GM23338 (cell line): ENCODE measurements at regions not wholly inside any gene's neighbourhood (a gene's known extent, or its start where the extent isn't known, plus 50 kb on each side); places are given as distances from the start of the nearest gene placed in this dataset.

Source experiments
- ATAC-seq: fragments of 200-7000 bp; cut with Tn5 transposase; 3 replicates; pipeline ENCODE4 v1.9.1; 2020
- DNase-seq: peaks from one replicate; pipeline ENCODE4 v3.0.0-alpha.2; 2015; ENCODE audit warnings: low spot score
- H2AFZ ChIP-seq: fragments of 200-600 bp; sonication (generic); 2 replicates; pipeline ENCODE4 v1.8.0; 2016; ENCODE audit warnings: antibody characterized with exemption, mild to moderate bottlenecking, moderate library complexity
- H3F3A ChIP-seq: fragments of 200-600 bp; sonication (generic); replicated peaks from 2 replicates; pipeline ENCODE4 v1.8.0; 2017; ENCODE audit warnings: antibody characterized with exemption, mixed run types, low read depth
- H3K27ac ChIP-seq: fragments of 200-600 bp; sonication (generic); 2 replicates; pipeline ENCODE4 v1.6.1; 2016; ENCODE audit warnings: low read depth
- H3K27me3 ChIP-seq: fragments of 200-600 bp; sonication (generic); 2 replicates; pipeline ENCODE4 v1.8.0; 2016; ENCODE audit warnings: mild to moderate bottlenecking, mixed run types, moderate library complexity; ENCODE audit not compliant: insufficient read depth
- H3K36me3 ChIP-seq: fragments of 200-600 bp; sonication (generic); 2 replicates; pipeline ENCODE4 v1.8.0; 2016; ENCODE audit warnings: mild to moderate bottlenecking; ENCODE audit not compliant: insufficient read depth
- H3K4me1 ChIP-seq: fragments of 200-600 bp; sonication (generic); 2 replicates; pipeline ENCODE4 v1.8.0; 2016; ENCODE audit warnings: mild to moderate bottlenecking, moderate library complexity; ENCODE audit not compliant: insufficient read depth
- H3K4me2 ChIP-seq: fragments of 200-600 bp; sonication (generic); 2 replicates; pipeline ENCODE4 v1.7.1; 2017; ENCODE audit warnings: mixed run types
- H3K4me3 ChIP-seq: fragments of 200-600 bp; sonication (generic); 2 replicates; pipeline ENCODE4 v1.6.1; 2016; ENCODE audit warnings: mixed run types
- H3K79me2 ChIP-seq: fragments of 200-600 bp; sonication (generic); replicated peaks from 2 replicates; pipeline ENCODE4 v1.8.0; 2017; ENCODE audit warnings: mild to moderate bottlenecking; ENCODE audit not compliant: insufficient read depth
- H3K9me2 ChIP-seq: fragments of 200-600 bp; sonication (generic); 2 replicates; pipeline ENCODE4 v1.8.0; 2017; ENCODE audit not compliant: insufficient read depth
- H4K20me1 ChIP-seq: fragments of 200-600 bp; sonication (generic); replicated peaks from 2 replicates; pipeline ENCODE4 v1.8.0; 2017; ENCODE audit warnings: mild to moderate bottlenecking; ENCODE audit not compliant: insufficient read depth
- H3K27ac Mint-ChIP-seq: 2 replicates; pipeline ENCODE4 v1.8.0; 2020; ENCODE audit warnings: inconsistent platforms, mild to moderate bottlenecking, moderate library complexity, mixed read lengths
- H3K27me3 Mint-ChIP-seq: 3 replicates; pipeline ENCODE4 v1.8.0; 2022; ENCODE audit warnings: low read depth, mild to moderate bottlenecking, moderate library complexity, mixed read lengths, inconsistent platforms; ENCODE audit not compliant: insufficient read depth, poor library complexity
- H3K36me3 Mint-ChIP-seq: 3 replicates; pipeline ENCODE4 v1.8.0; 2021; ENCODE audit warnings: low read depth, mild to moderate bottlenecking, inconsistent platforms, moderate library complexity, mixed read lengths
- H3K4me1 Mint-ChIP-seq: 3 replicates; pipeline ENCODE4 v1.8.0; 2020; ENCODE audit warnings: mild to moderate bottlenecking, inconsistent platforms, mixed read lengths
- H3K4me3 Mint-ChIP-seq: 3 replicates; pipeline ENCODE4 v1.8.0; 2021; ENCODE audit warnings: moderate library complexity, mild to moderate bottlenecking, inconsistent platforms, mixed read lengths
- H3K9me3 Mint-ChIP-seq: 3 replicates; pipeline ENCODE4 v1.8.0; 2020; ENCODE audit warnings: moderate library complexity, mild to moderate bottlenecking, inconsistent platforms, mixed read lengths
- CREB1 ChIP-seq: fragments of 250-450 bp; sonication (Bioruptor Pico); IDR thresholded peaks from 2 replicates; pipeline ENCODE4 v1.5.0; 2020; ENCODE audit warnings: low read depth, mild to moderate bottlenecking, moderate library complexity
- CTCF ChIP-seq, 2 experiments: fragments of 200-600 bp in 1 of 2; sonication (generic) in 1 of 2; conservative IDR thresholded peaks; 2 replicates each; pipeline versions ENCODE4 v1.5.1 to v1.6.1; 2016 to 2017; ENCODE audit warnings: antibody characterized with exemption in 2 of 2, low read depth in 2 of 2, mild to moderate bottlenecking in 2 of 2, moderate library complexity in 1 of 2
- EZH2 ChIP-seq: fragments of 200-600 bp; sonication (generic); IDR thresholded peaks from one replicate; pipeline ENCODE4 v1.8.0; 2017; ENCODE audit warnings: antibody characterized with exemption, mild to moderate bottlenecking, low read depth; ENCODE audit not compliant: unreplicated experiment
- EZH2phosphoT487 ChIP-seq: fragments of 200-600 bp; sonication (generic); IDR thresholded peaks from one replicate; pipeline ENCODE4 v1.8.1; 2018; ENCODE audit warnings: antibody characterized with exemption; ENCODE audit not compliant: unreplicated experiment
- JUNB ChIP-seq: IDR thresholded peaks from one replicate; pipeline ENCODE4 v1.6.1; 2016; ENCODE audit warnings: antibody characterized with exemption; ENCODE audit not compliant: unreplicated experiment
- NANOG ChIP-seq: IDR thresholded peaks from 2 replicates; pipeline ENCODE4 v1.6.1; 2016; ENCODE audit warnings: antibody characterized with exemption, borderline replicate concordance
- POLR2AphosphoS5 ChIP-seq: IDR thresholded peaks from 2 replicates; pipeline ENCODE4 v1.6.1; 2016; ENCODE audit warnings: antibody characterized with exemption, low read depth
- STAT1 ChIP-seq: IDR thresholded peaks from one replicate; pipeline ENCODE4 v1.6.1; 2016; ENCODE audit warnings: antibody characterized with exemption; ENCODE audit not compliant: unreplicated experiment
- ZNF114 ChIP-seq: fragments of 250-450 bp; sonication (Bioruptor Pico); IDR thresholded peaks from 2 replicates; pipeline ENCODE4 v1.5.0; 2020; ENCODE audit warnings: mild to moderate bottlenecking, moderate library complexity
- ZNF331 ChIP-seq: fragments of 250-450 bp; sonication (Bioruptor Pico); IDR thresholded peaks from 2 replicates; pipeline ENCODE4 v1.5.0; 2020; ENCODE audit warnings: low read depth, mild to moderate bottlenecking, moderate library complexity
- TF ChIP-seq, protein P1 (sequence below): fragments of 250-450 bp; sonication (Bioruptor Pico); IDR thresholded peaks from 2 replicates; pipeline ENCODE4 v1.5.0; 2020; ENCODE audit warnings: mild to moderate bottlenecking, moderate library complexity

- no peaks in the 10 kb centered on the region for H3F3A ChIP-seq
- Mint-ChIP-seq H3K9me3 (no peaks in the 10 kb centered on the region), H3K27ac (no peak overlapping the region), H3K4me1 (no peaks in the 10 kb centered on the region), H3K4me3 (no peak overlapping the region), H3K36me3 (no peaks in the 10 kb centered on the region), H3K27me3 (no peaks in the 10 kb centered on the region)
- H3K4me3 ChIP-seq = no peak overlapping the region
- ATAC-seq (no peak), DNase-seq (no peak)
- no peak overlapping the region for H3K4me2 ChIP-seq
- H3K4me1 ChIP-seq = no peaks in the 10 kb centered on the region
- no peaks in the 10 kb centered on the region for H3K27me3 ChIP-seq
- H4K20me1 ChIP-seq = no peaks in the 10 kb centered on the region
- H3K36me3 ChIP-seq = no peaks in the 10 kb centered on the region
- H2AFZ ChIP-seq = no peak overlapping the region
- no peak overlapping the region for H3K27ac ChIP-seq
- TF ChIP-seq, protein P1, sequence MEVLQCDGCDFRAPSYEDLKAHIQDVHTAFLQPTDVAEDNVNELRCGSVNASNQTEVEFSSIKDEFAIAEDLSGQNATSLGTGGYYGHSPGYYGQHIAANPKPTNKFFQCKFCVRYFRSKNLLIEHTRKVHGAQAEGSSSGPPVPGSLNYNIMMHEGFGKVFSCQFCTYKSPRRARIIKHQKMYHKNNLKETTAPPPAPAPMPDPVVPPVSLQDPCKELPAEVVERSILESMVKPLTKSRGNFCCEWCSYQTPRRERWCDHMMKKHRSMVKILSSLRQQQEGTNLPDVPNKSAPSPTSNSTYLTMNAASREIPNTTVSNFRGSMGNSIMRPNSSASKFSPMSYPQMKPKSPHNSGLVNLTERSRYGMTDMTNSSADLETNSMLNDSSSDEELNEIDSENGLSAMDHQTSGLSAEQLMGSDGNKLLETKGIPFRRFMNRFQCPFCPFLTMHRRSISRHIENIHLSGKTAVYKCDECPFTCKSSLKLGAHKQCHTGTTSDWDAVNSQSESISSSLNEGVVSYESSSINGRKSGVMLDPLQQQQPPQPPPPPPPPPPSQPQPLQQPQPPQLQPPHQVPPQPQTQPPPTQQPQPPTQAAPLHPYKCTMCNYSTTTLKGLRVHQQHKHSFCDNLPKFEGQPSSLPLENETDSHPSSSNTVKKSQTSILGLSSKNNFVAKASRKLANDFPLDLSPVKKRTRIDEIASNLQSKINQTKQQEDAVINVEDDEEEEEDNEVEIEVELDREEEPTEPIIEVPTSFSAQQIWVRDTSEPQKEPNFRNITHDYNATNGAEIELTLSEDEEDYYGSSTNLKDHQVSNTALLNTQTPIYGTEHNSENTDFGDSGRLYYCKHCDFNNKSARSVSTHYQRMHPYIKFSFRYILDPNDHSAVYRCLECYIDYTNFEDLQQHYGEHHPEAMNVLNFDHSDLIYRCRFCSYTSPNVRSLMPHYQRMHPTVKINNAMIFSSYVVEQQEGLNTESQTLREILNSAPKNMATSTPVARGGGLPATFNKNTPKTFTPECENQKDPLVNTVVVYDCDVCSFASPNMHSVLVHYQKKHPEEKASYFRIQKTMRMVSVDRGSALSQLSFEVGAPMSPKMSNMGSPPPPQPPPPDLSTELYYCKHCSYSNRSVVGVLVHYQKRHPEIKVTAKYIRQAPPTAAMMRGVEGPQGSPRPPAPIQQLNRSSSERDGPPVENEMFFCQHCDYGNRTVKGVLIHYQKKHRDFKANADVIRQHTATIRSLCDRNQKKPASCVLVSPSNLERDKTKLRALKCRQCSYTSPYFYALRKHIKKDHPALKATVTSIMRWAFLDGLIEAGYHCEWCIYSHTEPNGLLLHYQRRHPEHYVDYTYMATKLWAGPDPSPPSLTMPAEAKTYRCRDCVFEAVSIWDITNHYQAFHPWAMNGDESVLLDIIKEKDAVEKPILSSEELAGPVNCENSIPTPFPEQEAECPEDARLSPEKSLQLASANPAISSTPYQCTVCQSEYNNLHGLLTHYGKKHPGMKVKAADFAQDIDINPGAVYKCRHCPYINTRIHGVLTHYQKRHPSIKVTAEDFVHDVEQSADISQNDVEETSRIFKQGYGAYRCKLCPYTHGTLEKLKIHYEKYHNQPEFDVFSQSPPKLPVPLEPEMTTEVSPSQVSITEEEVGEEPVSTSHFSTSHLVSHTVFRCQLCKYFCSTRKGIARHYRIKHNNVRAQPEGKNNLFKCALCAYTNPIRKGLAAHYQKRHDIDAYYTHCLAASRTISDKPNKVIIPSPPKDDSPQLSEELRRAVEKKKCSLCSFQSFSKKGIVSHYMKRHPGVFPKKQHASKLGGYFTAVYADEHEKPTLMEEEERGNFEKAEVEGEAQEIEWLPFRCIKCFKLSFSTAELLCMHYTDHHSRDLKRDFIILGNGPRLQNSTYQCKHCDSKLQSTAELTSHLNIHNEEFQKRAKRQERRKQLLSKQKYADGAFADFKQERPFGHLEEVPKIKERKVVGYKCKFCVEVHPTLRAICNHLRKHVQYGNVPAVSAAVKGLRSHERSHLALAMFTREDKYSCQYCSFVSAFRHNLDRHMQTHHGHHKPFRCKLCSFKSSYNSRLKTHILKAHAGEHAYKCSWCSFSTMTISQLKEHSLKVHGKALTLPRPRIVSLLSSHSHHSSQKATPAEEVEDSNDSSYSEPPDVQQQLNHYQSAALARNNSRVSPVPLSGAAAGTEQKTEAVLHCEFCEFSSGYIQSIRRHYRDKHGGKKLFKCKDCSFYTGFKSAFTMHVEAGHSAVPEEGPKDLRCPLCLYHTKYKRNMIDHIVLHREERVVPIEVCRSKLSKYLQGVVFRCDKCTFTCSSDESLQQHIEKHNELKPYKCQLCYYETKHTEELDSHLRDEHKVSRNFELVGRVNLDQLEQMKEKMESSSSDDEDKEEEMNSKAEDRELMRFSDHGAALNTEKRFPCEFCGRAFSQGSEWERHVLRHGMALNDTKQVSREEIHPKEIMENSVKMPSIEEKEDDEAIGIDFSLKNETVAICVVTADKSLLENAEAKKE (CRISPR knock-in tag) = no peak
- 0 out of 4 replicates have a peak, but pooled peaks of 1 of the 2 experiments have one; percentile 4 for TF ChIP-seq CTCF (conservative IDR thresholded peaks at IDR 0.05; ENCODE audit: low read depth in 2 of 2)
- TF ChIP-seq JUNB = no peak
- no peaks in the 10 kb centered on the region for H3K79me2 ChIP-seq
- H3K9me2 ChIP-seq = no peaks in the 10 kb centered on the region; the same call in 1 of the 2 replicates
These were observed 2045.9 kb upstream of the WWC1 start for GRCh38 chr5:166245556-166245955.

GRCh38 chr5:166251786-166252185 is 2039.7 kb upstream of the WWC1 start:
- DNase-seq = no peak
- Histone ChIP-seq H3K79me2 (no peaks in the 10 kb centered on the region), H2AFZ (no peak overlapping the region), H3K9me2 (0 out of 2 replicates have a peak, but pooled peaks cover 3% of the 10 kb centered on the region), H3K27me3 (no peaks in the 10 kb centered on the region), H3K4me3 (no peak overlapping the region), H3K36me3 (no peaks in the 10 kb centered on the region), H3K27ac (no peak overlapping the region), H3K4me1 (no peaks in the 10 kb centered on the region), H3K4me2 (no peak overlapping the region), H3F3A (no peaks in the 10 kb centered on the region), H4K20me1 (no peaks in the 10 kb centered on the region)
- Mint-ChIP-seq H3K27ac (no peak overlapping the region; the same call in 1 of the 2 replicates), H3K36me3 (no peaks in the 10 kb centered on the region), H3K27me3 (no peaks in the 10 kb centered on the region), H3K9me3 (no peaks in the 10 kb centered on the region), H3K4me1 (no peaks in the 10 kb centered on the region), H3K4me3 (no peak overlapping the region)
- ATAC-seq = no peak
- TF ChIP-seq ZNF331 (CRISPR knock-in tag) (no peak), NANOG (no peak), EZH2phosphoT487 (no peak), ZNF114 (no peak), JUNB (no peak), EZH2 (no peak), CTCF (conservative IDR thresholded peaks at IDR 0.05; ENCODE audit: low read depth in 2 of 2) (no peak), CREB1 (CRISPR knock-in tag) (no peak), STAT1 (no peak), POLR2AphosphoS5 (no peak)
